NCI-H2171 (cell line): ENCODE measurements at regions not wholly inside any gene's neighbourhood (a gene's known extent, or its start where the extent isn't known, plus 50 kb on each side); places are given as distances from the start of the nearest gene placed in this dataset.
"Not testable (repeated sequence)": the region's sequence is repeated elsewhere in the genome, so short reads cannot be mapped to it uniquely, and the experiment has no call there.

ENCODE experiments used
- DNase-seq: peaks from one replicate; lab custom pipeline; 2025; lab: John Stamatoyannopoulos, UW

DNA sequence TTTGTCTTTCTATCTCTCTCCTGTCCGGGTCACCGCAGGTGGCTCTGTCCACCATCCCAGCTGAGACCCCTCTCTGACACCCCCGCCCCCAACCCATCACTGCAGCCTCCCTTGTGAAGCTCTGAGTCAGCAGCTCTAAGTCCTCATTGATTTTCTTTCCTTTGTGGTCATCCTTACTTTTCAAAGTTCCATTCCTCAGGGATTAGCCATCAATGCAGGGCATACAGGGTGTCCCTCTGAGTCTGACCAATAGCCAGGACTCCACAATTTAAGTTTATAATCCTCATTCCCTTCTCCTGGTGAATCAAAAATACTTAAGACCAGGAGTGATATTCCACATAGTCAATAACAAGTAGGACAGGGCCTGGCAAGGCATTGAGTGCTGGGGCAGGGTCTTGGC, 333.3 kb upstream of the CNR1 start:
- DNase-seq = no peak

DNA sequence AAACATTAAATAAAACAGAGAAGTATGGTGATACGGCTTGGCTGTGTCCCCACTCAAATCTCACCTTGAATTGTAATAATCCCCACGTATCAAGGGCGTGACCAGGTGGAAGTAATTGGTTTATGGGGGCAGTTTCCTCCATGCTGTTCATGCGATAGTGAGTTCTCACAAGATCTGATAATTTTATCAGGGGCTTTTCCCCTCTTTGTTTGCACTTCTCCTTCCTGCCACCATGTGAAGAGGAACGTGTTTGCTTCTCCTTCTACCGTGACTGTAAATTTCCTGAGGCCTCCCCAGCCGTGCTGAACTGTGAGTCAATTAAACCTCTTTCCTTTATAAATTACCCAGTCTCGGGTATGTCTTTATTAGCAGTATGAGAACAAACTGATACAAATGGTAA, 331.3 kb upstream of the CNR1 start:
- DNase-seq = not testable (repeated sequence)

DNA sequence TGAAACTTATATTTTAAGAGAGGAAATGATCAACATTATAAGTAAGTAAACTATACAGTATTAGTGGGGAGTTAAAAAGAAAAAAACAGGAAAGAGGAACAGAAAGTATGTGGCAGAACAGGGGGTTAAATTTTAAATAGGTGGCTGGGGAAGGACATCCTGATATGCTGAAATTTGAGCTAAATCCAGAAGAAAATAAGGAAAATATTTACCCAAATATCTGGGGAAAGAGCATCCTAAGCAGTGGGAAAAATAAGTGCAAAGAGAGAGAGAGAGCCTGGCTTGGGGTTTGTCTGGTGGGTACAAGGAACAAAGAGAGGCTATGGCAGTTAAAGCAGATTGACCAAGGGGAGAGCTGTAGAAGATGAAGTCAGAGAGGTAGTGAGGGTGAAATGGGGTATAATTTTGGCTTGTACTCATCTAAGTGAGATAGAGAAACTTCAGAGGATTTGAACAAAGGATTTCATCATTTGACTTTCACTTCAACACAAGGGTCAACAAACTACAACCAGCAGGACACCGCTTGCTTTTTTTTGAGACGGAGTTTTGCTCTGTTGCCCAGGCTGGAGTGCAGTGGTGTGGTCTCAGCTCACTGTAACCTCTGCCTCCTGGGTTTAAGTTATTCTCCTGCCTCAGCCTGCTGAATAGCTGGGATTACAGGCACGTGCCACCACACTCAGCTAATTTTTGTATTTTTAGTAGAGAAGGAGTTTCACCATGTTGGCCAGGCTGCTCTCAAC, 328.4 kb upstream of the CNR1 start:
- no peak for DNase-seq

DNA sequence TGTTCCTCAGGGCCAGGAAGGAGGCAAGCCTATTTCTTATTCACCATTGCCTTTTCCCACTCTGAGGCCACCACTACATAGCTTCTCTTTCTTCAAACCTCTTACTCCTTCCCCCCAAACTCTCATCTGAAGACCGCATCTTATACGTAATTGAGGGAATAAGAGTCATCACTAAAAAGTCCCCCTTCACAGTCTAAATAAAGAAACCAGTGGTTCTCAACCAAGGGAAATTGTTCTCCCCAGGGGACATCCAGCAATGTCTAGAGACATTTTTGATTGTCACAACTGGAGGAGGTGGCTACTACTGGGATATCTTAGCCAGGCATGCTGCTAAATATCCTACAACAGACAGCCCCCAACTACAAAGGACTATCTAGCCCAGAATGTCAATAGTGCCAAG, 327.6 kb upstream of the CNR1 start:
- DNase-seq = no peak

- DNase-seq = no peak
Measured at GRCh38 chr6:88492824-88493223, 326.7 kb upstream of the CNR1 start.

- DNase-seq = no peak
Measured at GRCh38 chr6:88492241-88492640, 326.1 kb upstream of the CNR1 start.

GRCh38 chr6:88491266-88491880, 325.2 kb upstream of the CNR1 start:
- DNase-seq = no peak

GRCh38 chr6:88490908-88491264, 324.7 kb upstream of the CNR1 start:
- no peak for DNase-seq

GRCh38 chr6:88490195-88490907, 324.2 kb upstream of the CNR1 start:
- DNase-seq = no peak

DNA sequence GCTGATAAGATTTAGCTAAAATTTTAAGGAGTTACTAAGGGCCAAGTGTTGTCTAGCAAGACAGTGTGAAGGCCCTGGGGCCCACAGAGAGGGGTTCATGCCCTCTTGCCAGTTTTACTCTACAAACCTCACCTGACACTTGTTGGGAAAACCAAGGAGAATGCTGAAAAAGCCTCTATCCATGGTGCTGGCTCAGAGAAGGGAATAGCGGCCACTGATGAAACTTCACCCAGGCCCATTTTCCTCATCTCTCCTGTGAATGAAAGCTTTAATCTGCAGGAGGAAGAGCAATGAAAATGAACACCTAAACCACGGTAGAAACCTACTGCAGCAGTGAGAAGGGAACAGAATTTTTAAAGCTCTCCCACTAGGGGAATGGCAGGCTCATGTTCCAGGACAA, 317.3 kb upstream of the CNR1 start:
- DNase-seq = no peak

- DNase-seq = no peak
Measured at GRCh38 chr6:88482465-88482864, 316.3 kb upstream of the CNR1 start.

- no peak for DNase-seq
Measured at GRCh38 chr6:88481519-88481918, 315.4 kb upstream of the CNR1 start.

DNA sequence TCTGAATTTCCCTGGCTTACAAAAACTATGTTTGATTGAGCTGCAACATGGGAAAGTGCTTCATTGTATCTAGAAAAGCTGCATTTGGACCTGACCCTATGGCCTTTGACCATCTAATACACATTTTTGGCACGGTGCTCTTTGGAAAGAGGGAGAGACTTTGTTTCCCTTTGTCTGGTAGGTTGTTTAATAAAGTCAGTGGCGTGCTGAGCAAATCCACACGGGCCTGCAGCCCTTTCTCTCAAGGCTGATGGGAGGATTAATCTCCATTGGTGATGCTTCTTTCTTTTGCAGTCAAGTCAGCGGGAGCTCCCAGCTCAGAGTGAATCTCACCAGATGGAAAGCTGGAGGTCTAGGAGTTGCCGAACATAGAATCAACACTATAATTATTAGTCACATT, 314.7 kb upstream of the CNR1 start:
- no peak for DNase-seq

DNA sequence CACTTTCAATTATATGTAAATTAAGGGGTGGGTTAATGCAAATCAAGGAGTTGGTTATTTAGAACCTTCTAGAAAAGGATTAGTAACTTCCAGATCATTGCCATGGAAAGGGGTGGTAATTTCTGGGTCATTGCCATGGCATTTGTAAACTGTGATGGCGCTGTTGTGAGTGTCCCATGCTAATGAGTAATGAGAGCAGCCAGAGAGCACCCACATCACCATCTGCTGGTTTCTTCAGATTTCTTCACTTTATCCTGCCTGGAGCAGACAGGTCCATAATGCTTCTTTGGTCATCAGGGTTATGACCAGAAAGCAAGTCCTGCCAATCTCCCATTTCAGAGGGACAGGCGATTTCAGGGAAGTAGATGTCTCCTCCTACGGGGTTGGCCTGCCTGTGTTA, 311.3 kb upstream of the CNR1 start:
- DNase-seq = no peak

- DNase-seq = no peak
Measured at GRCh38 chr6:88476388-88476787, 310.2 kb upstream of the CNR1 start.

DNA sequence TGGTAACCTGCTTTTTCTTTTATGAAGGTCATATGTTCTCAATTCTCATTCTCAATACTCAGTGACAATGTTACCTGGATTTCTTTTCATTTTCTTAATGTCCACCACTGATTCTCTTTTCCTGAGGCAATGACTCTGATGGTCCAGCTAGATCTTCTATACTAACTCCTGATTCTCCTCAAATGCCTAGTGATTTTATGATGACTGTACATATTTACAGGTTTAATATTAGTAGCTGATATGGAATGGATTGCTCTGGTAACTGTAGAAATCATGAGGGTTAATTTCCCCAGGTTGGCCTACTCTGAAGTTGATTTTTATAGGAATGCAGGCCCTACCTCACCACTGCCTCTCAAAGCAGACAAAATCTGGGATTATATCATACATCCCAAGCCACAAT, 308.6 kb upstream of the CNR1 start:
- DNase-seq = no peak

- no peak for DNase-seq
Measured at GRCh38 chr6:88473589-88473988, 307.4 kb upstream of the CNR1 start.

DNA sequence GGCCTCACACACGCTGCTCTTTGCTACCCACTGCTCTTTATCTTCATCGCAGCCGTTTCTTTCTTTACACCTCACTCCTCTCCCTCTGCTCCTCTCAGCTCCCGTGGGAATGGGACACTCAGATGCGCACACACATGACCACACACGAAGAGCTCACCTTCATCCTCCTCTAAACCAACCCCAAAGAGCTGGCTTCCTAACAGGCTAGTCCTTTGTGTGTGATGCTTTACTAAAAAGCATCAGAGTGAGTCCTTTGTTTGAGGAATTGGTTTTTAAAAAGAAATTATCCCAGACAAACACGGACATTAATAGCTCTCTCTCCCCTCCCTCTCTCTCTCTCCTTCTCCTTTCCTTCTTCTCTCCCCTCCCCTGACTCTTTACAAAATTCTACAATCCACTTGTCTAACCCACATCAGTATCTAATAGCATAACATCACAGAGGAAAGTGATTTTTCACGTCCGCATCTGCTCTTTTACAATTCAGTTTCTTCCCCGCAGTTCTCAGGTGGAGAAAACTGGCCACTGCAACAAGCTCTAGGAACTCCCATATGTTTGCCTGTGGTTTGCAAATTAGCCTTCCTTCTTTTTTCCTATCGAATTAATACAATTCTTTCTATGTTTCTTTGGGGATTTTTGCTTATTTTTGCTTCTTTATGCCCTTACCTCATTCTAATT, 306.8 kb upstream of the CNR1 start:
- DNase-seq = no peak

DNA sequence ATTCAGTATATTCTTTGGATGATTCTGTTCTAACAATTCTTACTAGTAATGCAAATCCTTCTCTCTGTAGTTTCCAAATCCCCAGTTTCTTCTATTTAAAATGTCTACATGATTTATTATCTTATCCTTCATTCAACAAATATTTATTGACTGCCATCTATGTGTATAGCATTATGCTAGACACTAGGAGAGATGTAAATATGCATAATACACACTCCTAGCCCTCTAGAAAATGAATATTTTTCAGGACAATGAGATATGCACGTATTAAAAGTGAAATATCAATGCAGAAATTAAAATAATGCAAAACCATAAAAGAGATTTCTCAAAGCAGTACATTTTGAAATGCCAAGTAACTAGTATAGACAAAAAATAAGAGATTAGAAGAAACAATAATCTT, 293.5 kb upstream of the CNR1 start:
- DNase-seq = no peak

DNA sequence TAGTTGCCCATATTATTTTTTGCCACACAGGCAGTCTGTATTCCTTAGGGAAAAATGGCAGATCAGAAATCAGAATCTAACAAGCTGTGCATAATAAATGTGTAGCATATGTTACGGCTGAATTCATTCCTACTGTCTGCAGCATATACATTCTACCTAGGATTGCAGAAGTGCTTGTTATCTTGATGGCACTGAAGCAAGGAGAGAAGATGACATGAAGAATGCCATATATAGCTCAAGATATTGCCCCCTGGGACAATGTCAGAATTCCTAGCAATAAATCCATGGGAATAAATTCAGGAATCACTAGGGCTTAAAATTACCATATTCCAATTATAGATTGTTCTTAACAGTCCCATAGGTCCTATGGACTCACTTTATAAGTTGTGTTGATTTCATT, 293.0 kb upstream of the CNR1 start:
- peak; percentile 75 for DNase-seq

DNA sequence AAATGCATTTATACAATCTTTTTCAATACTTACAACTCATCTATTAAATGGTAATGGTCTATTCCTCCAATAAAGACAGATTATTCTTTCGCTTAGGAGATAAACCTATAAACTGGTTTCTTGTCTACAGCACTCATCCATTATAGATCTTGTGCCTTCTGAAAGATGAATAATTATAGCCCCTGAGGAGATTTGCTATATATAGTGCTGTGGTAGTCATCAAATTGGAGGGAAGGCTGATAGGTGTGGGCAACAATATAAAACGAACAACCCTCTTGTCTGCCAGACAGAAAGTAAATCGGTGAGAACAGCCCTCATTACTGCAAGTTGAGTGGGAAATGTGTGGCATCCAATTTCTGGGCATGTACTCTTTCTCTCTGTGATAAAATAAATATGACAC, 292.5 kb upstream of the CNR1 start:
- no peak for DNase-seq

GRCh38 chr6:88456221-88456859, 290.2 kb upstream of the CNR1 start:
- no peak for DNase-seq
